Effector memory CD4-positive, alpha-beta T cell (primary cell): ENCODE measurements at regions not wholly inside any gene's neighbourhood (a gene's known extent, or its start where the extent isn't known, plus 50 kb on each side); places are given as distances from the start of the nearest gene placed in this dataset.

ENCODE experiments used
- DNase-seq, 3 donors: peaks; one replicate each; pipeline ENCODE4 v3.0.0-alpha.2; 2020
- H3K27ac ChIP-seq: 2 replicates; pipeline ENCODE4 v1.7.0; 2013; ENCODE audit warnings: mild to moderate bottlenecking, low read length, moderate library complexity; ENCODE audit not compliant: insufficient read depth, poor library complexity, severe bottlenecking
- H3K27me3 ChIP-seq: replicated peaks from 2 replicates; pipeline ENCODE4 v1.7.0; 2013; ENCODE audit warnings: mild to moderate bottlenecking, low read length; ENCODE audit not compliant: insufficient read depth, control insufficient read depth, poor library complexity, severe bottlenecking
- H3K36me3 ChIP-seq: 2 replicates; pipeline ENCODE4 v1.7.0; 2013; ENCODE audit warnings: mild to moderate bottlenecking, low read length, moderate library complexity; ENCODE audit not compliant: control insufficient read depth, insufficient read depth
- H3K4me1 ChIP-seq: 2 replicates; pipeline ENCODE4 v1.7.0; 2013; ENCODE audit warnings: low read length, mild to moderate bottlenecking; ENCODE audit not compliant: control insufficient read depth, insufficient read depth, poor library complexity, severe bottlenecking
- H3K4me3 ChIP-seq: 2 replicates; pipeline ENCODE4 v1.7.0; 2013; ENCODE audit warnings: low read length, low read depth, mild to moderate bottlenecking; ENCODE audit not compliant: insufficient read depth, poor library complexity, severe bottlenecking
- H3K9me3 ChIP-seq: 2 replicates; pipeline ENCODE4 v1.7.0; 2013; ENCODE audit warnings: mild to moderate bottlenecking, low read length, moderate library complexity; ENCODE audit not compliant: control insufficient read depth

DNA sequence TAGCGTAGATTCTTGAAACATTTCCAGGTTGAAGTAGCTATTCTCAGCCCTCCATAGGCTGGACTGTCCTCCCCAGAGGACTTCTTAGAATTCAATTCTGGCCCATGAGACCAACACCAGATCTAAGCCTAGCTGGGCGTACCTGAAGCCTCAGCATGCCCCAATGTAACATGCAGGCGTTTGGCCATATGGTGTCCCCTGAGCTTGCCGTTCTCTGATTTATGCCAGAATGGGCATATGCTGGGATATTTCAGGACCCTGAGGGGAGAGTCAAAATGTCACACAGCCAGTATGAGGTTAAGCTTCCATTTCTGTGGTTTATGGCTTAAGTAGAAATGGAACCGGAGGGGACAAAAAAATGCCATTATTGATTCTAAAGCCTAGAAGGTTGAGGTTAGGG is 317.7 kb upstream of the OBI1 start:
- Histone ChIP-seq H3K4me3 (no peak overlapping the region), H3K36me3 (no peaks in the 10 kb centered on the region), H3K9me3 (no peaks in the 10 kb centered on the region), H3K4me1 (no peaks in the 10 kb centered on the region), H3K27ac (no peak overlapping the region), H3K27me3 (no peaks in the 10 kb centered on the region)
- no peak for DNase-seq

DNA sequence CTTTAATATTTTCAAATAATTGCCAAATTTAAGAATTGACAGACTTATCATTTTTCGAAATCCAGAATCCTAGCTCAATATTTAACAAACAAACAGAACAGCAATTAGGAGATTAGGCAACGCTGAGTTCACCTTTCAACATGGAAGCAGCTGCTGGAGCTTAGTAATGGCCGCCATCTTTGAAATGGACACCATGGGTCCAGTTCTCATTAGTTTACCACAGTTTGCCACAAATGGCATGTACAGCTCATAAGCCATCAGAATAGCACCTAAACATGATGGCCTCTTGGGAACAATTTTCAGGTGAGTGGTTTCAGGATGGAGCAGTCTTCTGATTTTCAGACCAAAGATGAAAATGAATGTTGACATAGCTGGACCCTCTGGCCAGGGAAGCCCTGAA is 313.6 kb upstream of the OBI1 start:
- H3K4me3 ChIP-seq = no peak overlapping the region
- no peak for DNase-seq
- no peaks in the 10 kb centered on the region for H3K9me3 ChIP-seq
- no peak overlapping the region for H3K27ac ChIP-seq
- H3K36me3 ChIP-seq = no peaks in the 10 kb centered on the region
- H3K4me1 ChIP-seq = no peaks in the 10 kb centered on the region
- H3K27me3 ChIP-seq = no peaks in the 10 kb centered on the region

GRCh38 chr13:78971355-78972025 is 312.5 kb upstream of the OBI1 start:
- Histone ChIP-seq H3K27me3 (no peaks in the 10 kb centered on the region), H3K9me3 (no peaks in the 10 kb centered on the region), H3K4me1 (no peaks in the 10 kb centered on the region), H3K4me3 (no peak overlapping the region), H3K27ac (no peak overlapping the region), H3K36me3 (no peaks in the 10 kb centered on the region)
- DNase-seq = no peak

GRCh38 chr13:78960881-78961280 is 301.9 kb upstream of the OBI1 start:
- no peak overlapping the region for H3K27ac ChIP-seq
- DNase-seq = no peak
- no peak overlapping the region for H3K4me3 ChIP-seq
- no peaks in the 10 kb centered on the region for H3K9me3 ChIP-seq
- no peaks in the 10 kb centered on the region for H3K36me3 ChIP-seq
- H3K27me3 ChIP-seq = no peaks in the 10 kb centered on the region
- H3K4me1 ChIP-seq = no peaks in the 10 kb centered on the region

- Histone ChIP-seq H3K27me3 (no peaks in the 10 kb centered on the region), H3K4me1 (no peaks in the 10 kb centered on the region), H3K4me3 (no peak overlapping the region), H3K27ac (no peak overlapping the region), H3K9me3 (no peaks in the 10 kb centered on the region), H3K36me3 (no peaks in the 10 kb centered on the region)
- DNase-seq = no peak
Measured at GRCh38 chr13:78958006-78958405, 299.1 kb upstream of the OBI1 start.

GRCh38 chr13:78940455-78941130 is 281.6 kb upstream of the OBI1 start:
- Histone ChIP-seq H3K9me3 (no peaks in the 10 kb centered on the region), H3K4me1 (no peaks in the 10 kb centered on the region), H3K27me3 (no peaks in the 10 kb centered on the region), H3K4me3 (no peak overlapping the region), H3K36me3 (no peaks in the 10 kb centered on the region), H3K27ac (no peak overlapping the region)
- DNase-seq = no peak

- Histone ChIP-seq H3K27me3 (no peaks in the 10 kb centered on the region), H3K9me3 (no peaks in the 10 kb centered on the region), H3K27ac (no peak overlapping the region), H3K4me1 (no peaks in the 10 kb centered on the region), H3K4me3 (no peak overlapping the region), H3K36me3 (no peaks in the 10 kb centered on the region)
- no peak for DNase-seq
Measured at GRCh38 chr13:78934336-78934735, 275.4 kb upstream of the OBI1 start.

DNA sequence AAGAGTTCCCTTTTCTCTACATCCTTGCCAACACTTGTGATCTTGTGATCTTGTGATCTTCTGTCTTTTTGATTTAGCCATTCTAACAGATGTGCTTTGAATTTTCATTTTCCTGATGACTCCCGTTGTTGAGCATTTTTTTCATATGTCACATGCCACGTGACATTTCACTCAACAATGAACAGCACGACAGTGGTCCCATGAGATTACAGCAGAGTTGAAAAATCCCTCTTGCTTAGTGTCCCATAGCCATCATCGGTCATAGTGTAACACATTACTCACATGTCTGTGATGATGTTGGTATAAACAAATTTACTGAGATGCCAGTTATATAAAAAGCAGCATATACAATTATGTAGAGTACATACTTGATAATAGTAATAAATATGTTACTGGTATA is 256.1 kb upstream of the OBI1 start:
- Histone ChIP-seq H3K36me3 (no peaks in the 10 kb centered on the region), H3K27me3 (no peaks in the 10 kb centered on the region), H3K4me1 (no peaks in the 10 kb centered on the region), H3K4me3 (no peak overlapping the region), H3K27ac (no peak overlapping the region), H3K9me3 (no peaks in the 10 kb centered on the region)
- DNase-seq = no peak

DNA sequence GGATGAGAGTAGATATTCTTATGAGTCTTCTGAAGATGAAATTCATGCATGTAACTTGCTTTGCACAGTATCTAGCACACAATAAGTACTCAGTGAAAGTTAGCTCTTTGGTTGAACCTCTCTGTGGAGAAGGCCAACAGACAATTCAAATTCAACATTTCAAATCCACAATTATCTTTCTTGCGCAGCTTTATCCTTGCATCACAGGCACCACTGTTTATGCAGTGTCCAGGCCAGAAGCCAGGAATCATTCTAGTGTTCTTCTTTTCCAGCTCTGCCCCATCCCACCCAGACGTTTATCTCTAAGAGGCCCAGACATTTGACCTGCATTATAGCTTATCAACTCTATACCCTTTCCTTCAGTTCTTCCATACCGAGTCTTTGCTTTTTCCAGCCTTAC is 254.7 kb upstream of the OBI1 start:
- H3K9me3 ChIP-seq = no peaks in the 10 kb centered on the region
- H3K36me3 ChIP-seq = no peaks in the 10 kb centered on the region
- no peak overlapping the region for H3K27ac ChIP-seq
- no peaks in the 10 kb centered on the region for H3K27me3 ChIP-seq
- no peaks in the 10 kb centered on the region for H3K4me1 ChIP-seq
- DNase-seq = no peak
- H3K4me3 ChIP-seq = no peak overlapping the region

DNA sequence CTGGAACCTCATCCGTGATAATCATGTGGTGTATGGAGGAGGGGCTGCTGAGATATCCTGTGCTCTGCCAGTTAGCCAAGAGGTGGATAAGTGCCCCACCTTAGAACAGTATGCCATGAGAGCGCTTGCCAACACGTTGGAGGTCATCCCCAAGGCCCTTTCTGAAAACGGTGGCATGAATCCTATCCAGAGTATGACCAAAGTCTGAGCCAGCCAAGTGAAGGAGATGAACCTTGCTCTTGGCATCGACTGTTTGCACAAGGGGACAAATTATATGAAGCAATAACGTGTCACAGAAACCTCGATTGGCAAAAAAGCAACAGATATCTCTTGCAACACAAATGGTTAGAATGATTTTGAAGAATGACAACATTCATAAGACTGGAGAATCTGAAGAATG is 251.2 kb upstream of the OBI1 start:
- no peak for DNase-seq
- no peaks in the 10 kb centered on the region for H3K9me3 ChIP-seq
- no peaks in the 10 kb centered on the region for H3K27me3 ChIP-seq
- no peaks in the 10 kb centered on the region for H3K36me3 ChIP-seq
- no peaks in the 10 kb centered on the region for H3K4me1 ChIP-seq
- H3K4me3 ChIP-seq = no peak overlapping the region
- H3K27ac ChIP-seq = no peak overlapping the region
